GM12872 (cell line): ENCODE measurements at regions not wholly inside any gene's neighbourhood (a gene's known extent, or its start where the extent isn't known, plus 50 kb on each side); places are given as distances from the start of the nearest gene placed in this dataset.

Experiments used
- TF ChIP-seq, protein P1 (sequence below): IDR thresholded peaks from 3 replicates; pipeline ENCODE4 v1.5.1; 2011; ENCODE audit warnings: low read depth, mild to moderate bottlenecking, low read length, moderate library complexity; ENCODE audit not compliant: insufficient read depth

GRCh38 chr2:13576406-13577036 is 859.8 kb downstream of the TRIB2 start:
- TF ChIP-seq, protein P1, sequence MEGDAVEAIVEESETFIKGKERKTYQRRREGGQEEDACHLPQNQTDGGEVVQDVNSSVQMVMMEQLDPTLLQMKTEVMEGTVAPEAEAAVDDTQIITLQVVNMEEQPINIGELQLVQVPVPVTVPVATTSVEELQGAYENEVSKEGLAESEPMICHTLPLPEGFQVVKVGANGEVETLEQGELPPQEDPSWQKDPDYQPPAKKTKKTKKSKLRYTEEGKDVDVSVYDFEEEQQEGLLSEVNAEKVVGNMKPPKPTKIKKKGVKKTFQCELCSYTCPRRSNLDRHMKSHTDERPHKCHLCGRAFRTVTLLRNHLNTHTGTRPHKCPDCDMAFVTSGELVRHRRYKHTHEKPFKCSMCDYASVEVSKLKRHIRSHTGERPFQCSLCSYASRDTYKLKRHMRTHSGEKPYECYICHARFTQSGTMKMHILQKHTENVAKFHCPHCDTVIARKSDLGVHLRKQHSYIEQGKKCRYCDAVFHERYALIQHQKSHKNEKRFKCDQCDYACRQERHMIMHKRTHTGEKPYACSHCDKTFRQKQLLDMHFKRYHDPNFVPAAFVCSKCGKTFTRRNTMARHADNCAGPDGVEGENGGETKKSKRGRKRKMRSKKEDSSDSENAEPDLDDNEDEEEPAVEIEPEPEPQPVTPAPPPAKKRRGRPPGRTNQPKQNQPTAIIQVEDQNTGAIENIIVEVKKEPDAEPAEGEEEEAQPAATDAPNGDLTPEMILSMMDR: no peak

GRCh38 chr2:13578547-13578946 is 861.8 kb downstream of the TRIB2 start:
- TF ChIP-seq, protein P1: no peak

GRCh38 chr2:13581471-13581870 is 864.7 kb downstream of the TRIB2 start:
- TF ChIP-seq, protein P1: no peak

DNA sequence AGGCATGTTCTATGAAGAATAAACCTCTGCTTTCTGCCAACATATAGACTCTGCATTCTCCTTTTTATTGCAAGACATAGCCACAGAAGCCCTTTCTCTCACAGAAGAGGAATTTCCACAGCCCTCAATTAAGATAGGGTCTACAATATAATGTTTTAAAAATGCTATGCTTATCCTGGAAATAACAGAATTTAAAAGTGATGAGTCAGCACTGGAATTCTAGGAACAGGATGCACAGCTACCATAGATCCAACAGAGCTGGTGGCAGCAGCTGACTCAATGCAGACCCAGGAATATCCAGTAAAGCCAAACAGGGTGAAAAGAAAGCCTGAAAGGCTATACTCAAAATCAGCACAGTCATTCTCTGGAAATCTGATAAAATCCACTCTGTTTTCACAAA is 866.9 kb downstream of the TRIB2 start:
- TF ChIP-seq, protein P1: no peak

DNA sequence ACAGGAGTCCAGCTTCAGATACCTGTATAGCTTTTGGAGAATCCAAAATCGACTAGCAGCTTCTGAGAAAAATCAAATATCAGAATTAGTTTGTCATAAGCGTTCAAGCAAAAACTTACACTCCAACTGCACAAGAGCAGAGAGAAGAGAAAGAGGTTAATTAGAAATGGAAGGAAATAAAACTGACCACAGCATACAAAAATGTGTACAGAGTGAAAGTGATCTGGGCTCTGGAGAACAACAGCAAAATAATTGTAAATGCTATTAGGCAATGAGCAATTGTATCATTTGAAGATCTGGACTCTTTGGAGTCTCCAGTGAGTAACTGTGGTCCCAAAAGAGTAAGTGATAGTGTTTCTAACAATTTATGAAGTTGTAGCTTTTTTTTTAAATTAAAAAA is 867.3 kb downstream of the TRIB2 start:
- TF ChIP-seq, protein P1: no peak

- TF ChIP-seq, protein P1: no peak
Measured at GRCh38 chr2:13585732-13586131, 869.0 kb downstream of the TRIB2 start.

DNA sequence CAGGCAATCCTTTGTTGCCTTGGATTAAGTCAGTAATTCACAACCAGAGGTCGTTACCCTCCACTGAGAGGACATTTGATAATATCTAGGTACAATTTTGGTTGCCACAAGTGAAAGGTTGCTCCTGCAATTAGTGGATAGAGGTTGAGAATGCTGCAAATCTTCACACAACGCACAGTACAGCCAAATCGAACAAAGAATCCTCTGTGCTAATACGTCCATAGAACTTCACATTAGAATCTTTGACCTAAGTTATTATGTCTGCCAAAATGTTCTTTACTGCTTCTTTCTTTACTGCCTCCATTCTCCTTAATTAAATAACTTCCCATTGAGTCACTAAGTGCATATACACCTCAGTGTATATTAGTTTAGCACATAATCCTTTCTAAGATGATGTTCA is 879.5 kb downstream of the TRIB2 start:
- TF ChIP-seq, protein P1: no peak
